Neuronal stem cell (in vitro differentiated cells): ENCODE measurements at regions not wholly inside any gene's neighbourhood (a gene's known extent, or its start where the extent isn't known, plus 50 kb on each side); places are given as distances from the start of the nearest gene placed in this dataset.
A peak's percentile ranks its signal among the peaks of the same experiment; 100 is the strongest.

ENCODE experiments used
- DNase-seq: peaks from one replicate; pipeline ENCODE4 v3.0.0-alpha.2; 2013; ENCODE audit warnings: low spot score
- H2AFZ ChIP-seq: one replicate; pipeline ENCODE4 v1.6.1; 2013; ENCODE audit warnings: mild to moderate bottlenecking, low read length, inconsistent platforms
- H2AK5ac ChIP-seq: 2 replicates; pipeline ENCODE4 v1.6.1; 2013; ENCODE audit warnings: low read depth, mild to moderate bottlenecking, inconsistent platforms, low read length, moderate library complexity, mixed read lengths
- H2BK120ac ChIP-seq: 2 replicates; pipeline ENCODE4 v1.6.1; 2013; ENCODE audit warnings: low read depth, mild to moderate bottlenecking, inconsistent platforms, low read length, moderate library complexity, mixed read lengths
- H2BK12ac ChIP-seq: one replicate; pipeline ENCODE4 v1.6.1; 2013; ENCODE audit warnings: low read length, inconsistent platforms
- H2BK15ac ChIP-seq: 2 replicates; pipeline ENCODE4 v1.6.1; 2013; ENCODE audit warnings: mild to moderate bottlenecking, low read length, inconsistent platforms, mixed read lengths
- H2BK5ac ChIP-seq: one replicate; pipeline ENCODE4 v1.6.1; 2013; ENCODE audit warnings: inconsistent platforms, mild to moderate bottlenecking, low read length, moderate library complexity
- H3K14ac ChIP-seq: one replicate; pipeline ENCODE4 v1.6.1; 2013; ENCODE audit warnings: low read length, inconsistent platforms
- H3K18ac ChIP-seq: 2 replicates; pipeline ENCODE4 v1.6.1; 2013; ENCODE audit warnings: low read length, inconsistent platforms
- H3K23ac ChIP-seq: 2 replicates; pipeline ENCODE4 v1.6.1; 2013; ENCODE audit warnings: low read depth, mild to moderate bottlenecking, mixed read lengths, low read length, inconsistent platforms; ENCODE audit not compliant: poor library complexity
- H3K27ac ChIP-seq: replicated peaks from 3 replicates; pipeline ENCODE4 v1.5.1; 2013; ENCODE audit warnings: low read length, inconsistent platforms
- H3K27me3 ChIP-seq, 3 experiments: 2 replicates each; pipeline ENCODE4 v1.6.1; 2013; ENCODE audit warnings: low read length in 3 of 3, mild to moderate bottlenecking in 2 of 3, inconsistent platforms in 1 of 3, low read depth in 1 of 3, mixed read lengths in 1 of 3, moderate library complexity in 1 of 3; ENCODE audit not compliant: control insufficient read depth in 3 of 3, insufficient read depth in 3 of 3
- H3K36me3 ChIP-seq, 2 donors: replicated peaks in 1 of 2; 2 replicates each; pipeline ENCODE4 v1.6.1; 2013; ENCODE audit warnings: low read length in 2 of 2; ENCODE audit not compliant: control insufficient read depth in 2 of 2, insufficient read depth in 2 of 2
- H3K4ac ChIP-seq: 2 replicates; pipeline ENCODE4 v1.6.1; 2013; ENCODE audit warnings: inconsistent platforms, mild to moderate bottlenecking, low read length, moderate library complexity
- H3K4me1 ChIP-seq, 2 donors: 1 replicate in 1 of 2; 2 replicates in 1 of 2; pipeline ENCODE4 v1.6.1; 2013; ENCODE audit warnings: low read length in 2 of 2, low read depth in 1 of 2; ENCODE audit not compliant: control insufficient read depth in 2 of 2, insufficient read depth in 1 of 2
- H3K4me2 ChIP-seq: one replicate; pipeline ENCODE4 v1.6.1; 2013; ENCODE audit warnings: mild to moderate bottlenecking, low read length, inconsistent platforms; ENCODE audit not compliant: insufficient read depth, poor library complexity, severe bottlenecking
- H3K4me3 ChIP-seq, 2 donors: 2 replicates each; pipeline ENCODE4 v1.5.1; 2013; ENCODE audit warnings: low read length in 2 of 2, mild to moderate bottlenecking in 2 of 2, inconsistent platforms in 1 of 2, moderate library complexity in 1 of 2
- H3K79me1 ChIP-seq: one replicate; pipeline ENCODE4 v1.6.1; 2013; ENCODE audit warnings: low read depth, mild to moderate bottlenecking, inconsistent platforms, low read length, moderate library complexity
- H3K9ac ChIP-seq: one replicate; pipeline ENCODE4 v1.6.1; 2013; ENCODE audit warnings: mild to moderate bottlenecking, low read depth, low read length, inconsistent platforms; ENCODE audit not compliant: poor library complexity
- H3K9me3 ChIP-seq, 2 donors: replicated peaks in 1 of 2; 2 replicates each; pipeline versions ENCODE3 to v1.6.1; 2013; ENCODE audit warnings: low read length in 2 of 2, mild to moderate bottlenecking in 2 of 2, inconsistent platforms in 1 of 2, low read depth in 1 of 2, mixed read lengths in 1 of 2, moderate library complexity in 1 of 2; ENCODE audit not compliant: control insufficient read depth in 2 of 2, insufficient read depth in 1 of 2
- H4K8ac ChIP-seq: one replicate; pipeline ENCODE4 v1.6.1; 2013; ENCODE audit warnings: low read depth, mild to moderate bottlenecking, inconsistent platforms, low read length, moderate library complexity
- H4K91ac ChIP-seq: one replicate; pipeline ENCODE4 v1.6.1; 2013; ENCODE audit warnings: low read length, low read depth, mild to moderate bottlenecking, inconsistent platforms; ENCODE audit not compliant: poor library complexity
- WGBS, 2 donors: extraction: QIAGEN DNeasy Blood & Tissue Kit; methylation state at CpG; one replicate each; pipeline ENCODE4 v1.1.7; 2013; ENCODE audit warnings: missing lambda C conversion rate in 2 of 2, mixed read lengths in 1 of 2; ENCODE audit not compliant: insufficient read length in 2 of 2, insufficient replicate concordance in 1 of 2; ENCODE audit errors: extremely low coverage in 2 of 2; 5-methylcytosine and 5-hydroxymethylcytosine counted together

DNA sequence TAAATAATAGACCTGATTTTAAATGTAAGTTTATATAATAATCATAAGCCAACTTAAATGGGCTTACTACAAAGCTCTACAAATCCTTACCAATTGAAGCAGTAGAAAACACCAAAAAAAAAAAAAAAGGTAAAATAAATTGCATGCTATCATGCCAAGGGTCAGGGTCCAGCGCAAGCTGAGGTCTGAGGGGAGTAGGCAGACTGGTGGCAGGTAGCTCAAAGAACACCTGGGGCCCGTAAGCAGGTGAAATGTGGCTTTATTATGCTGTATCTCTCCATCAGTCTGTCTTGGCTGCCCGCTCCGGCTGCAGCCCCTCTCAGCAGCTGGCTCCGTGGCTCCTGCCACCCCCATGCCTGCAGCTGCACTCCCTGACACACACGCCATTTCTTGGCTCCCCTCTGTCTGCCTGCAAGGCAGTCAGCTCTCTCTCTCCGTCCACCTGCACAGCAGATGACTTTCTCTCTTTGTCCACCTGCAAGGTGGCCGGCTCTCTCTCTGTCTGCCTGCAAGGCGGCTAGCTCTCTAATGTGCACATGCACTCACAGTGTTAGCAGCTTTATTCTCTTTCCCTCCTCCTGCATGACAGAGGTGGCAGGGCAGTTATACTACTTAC lies 209.4 kb upstream of the UGT8 start:
- WGBS, 2 donors, result no CpG with 5 or more reads among the region's 9 CpGs

DNA sequence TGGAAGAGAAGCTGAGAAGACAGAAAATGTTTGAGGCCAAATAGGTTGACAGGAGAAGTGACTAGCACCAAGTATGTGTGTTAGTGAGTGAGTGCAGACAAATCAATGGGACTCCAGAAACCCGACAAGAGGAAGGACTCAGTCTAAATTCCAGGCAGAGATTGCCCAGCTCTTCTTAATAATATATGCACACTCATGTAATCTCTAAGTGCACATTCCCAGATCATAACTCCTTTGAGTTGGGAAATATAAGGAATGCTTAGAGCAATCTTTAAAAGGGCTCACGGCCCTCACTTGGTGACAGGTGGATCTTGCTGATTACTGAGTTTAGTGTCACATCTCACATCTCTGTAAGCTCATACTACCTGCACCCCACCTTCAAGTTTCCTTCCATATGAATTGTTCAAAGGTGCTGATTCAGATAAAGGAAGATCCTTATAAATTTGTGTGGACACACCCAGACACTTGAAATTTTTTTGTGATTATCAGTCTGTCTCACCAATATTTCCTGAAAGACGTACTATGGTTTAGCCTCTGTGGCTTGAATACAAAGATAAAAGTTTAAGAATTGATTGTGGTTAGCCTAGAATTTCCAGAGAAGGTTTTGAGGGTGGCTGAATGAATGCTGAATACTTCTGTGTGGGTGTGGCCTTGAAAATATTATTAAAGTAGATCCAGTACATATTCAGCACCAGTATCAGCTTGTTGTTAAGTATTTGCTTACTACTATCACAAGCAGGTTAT lies 205.1 kb upstream of the UGT8 start:
- H2AFZ ChIP-seq, result no peak overlapping the region
- no peak overlapping the region for H2BK12ac ChIP-seq
- no peak overlapping the region for H3K9ac ChIP-seq
- peaks cover 0 to 4% of the 10 kb centered on the region in 2 donors for H3K9me3 ChIP-seq
- no peak overlapping the region for H4K91ac ChIP-seq
- H2AK5ac ChIP-seq, result no peak overlapping the region
- H3K14ac ChIP-seq, result no peak overlapping the region
- H2BK5ac ChIP-seq, result no peak overlapping the region
- no peaks in the 10 kb centered on the region for H3K79me1 ChIP-seq
- H2BK15ac ChIP-seq, result no peak overlapping the region
- no peaks in the 10 kb centered on the region for H3K4me1 ChIP-seq
- H4K8ac ChIP-seq, result no peak overlapping the region
- no peak overlapping the region for H3K23ac ChIP-seq
- H3K4me2 ChIP-seq, result no peak overlapping the region
- H3K36me3 ChIP-seq, result no peaks in the 10 kb centered on the region
- H3K27ac ChIP-seq, result no peak overlapping the region
- DNase-seq, result no peak
- no peak overlapping the region for H3K18ac ChIP-seq
- H3K27me3 ChIP-seq, result no peaks in the 10 kb centered on the region
- WGBS, 2 donors, result no CpG with 5 or more reads among the region's 3 CpGs
- no peak overlapping the region for H3K4ac ChIP-seq
- no peak overlapping the region for H2BK120ac ChIP-seq
- no peak overlapping the region for H3K4me3 ChIP-seq

More for the DNA sequence above, 209.4 kb upstream of the UGT8 start:
- H3K4me1 ChIP-seq, result no peaks in the 10 kb centered on the region
- no peak overlapping the region for H3K27ac ChIP-seq
- H2AFZ ChIP-seq, result no peak overlapping the region
- no peaks in the 10 kb centered on the region for H3K36me3 ChIP-seq
- no peak overlapping the region for H2BK5ac ChIP-seq
- no peak overlapping the region for H3K4me3 ChIP-seq
- H2AK5ac ChIP-seq, result no peak overlapping the region
- no peak overlapping the region for H2BK15ac ChIP-seq
- H3K14ac ChIP-seq, result no peak overlapping the region
- H4K91ac ChIP-seq, result no peak overlapping the region
- H2BK120ac ChIP-seq, result no peak overlapping the region
- no peak overlapping the region for H4K8ac ChIP-seq
- peaks cover 0 to 4% of the 10 kb centered on the region in 2 donors for H3K9me3 ChIP-seq
- H3K9ac ChIP-seq, result peak overlapping the region; percentile 2
- H3K23ac ChIP-seq, result no peak overlapping the region
- no peaks in the 10 kb centered on the region for H3K79me1 ChIP-seq
- no peak overlapping the region for H2BK12ac ChIP-seq
- H3K27me3 ChIP-seq, result no peaks in the 10 kb centered on the region
- DNase-seq, result no peak
- no peak overlapping the region for H3K4me2 ChIP-seq
- H3K18ac ChIP-seq, result peak overlapping the region; percentile 40
- no peak overlapping the region for H3K4ac ChIP-seq

DNA sequence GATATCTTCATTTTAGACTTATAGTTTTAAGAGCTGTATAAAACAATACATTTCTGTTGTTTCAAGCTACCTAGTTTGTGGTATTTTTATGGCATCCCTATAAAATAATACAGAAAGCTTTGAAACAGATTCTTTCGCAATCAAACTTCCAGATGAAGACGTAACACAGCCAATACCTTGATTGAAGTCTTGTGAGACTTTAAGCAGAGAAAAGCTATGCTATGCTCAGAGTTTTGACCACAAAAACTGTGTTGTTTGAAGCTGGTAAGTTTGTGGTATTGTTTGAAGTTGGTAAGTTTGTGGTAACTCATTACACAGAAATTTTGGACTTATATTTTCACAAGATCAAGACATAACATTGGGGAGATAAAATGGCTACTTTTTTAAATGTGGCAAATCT lies 201.8 kb upstream of the UGT8 start:
- no peak overlapping the region for H3K4me2 ChIP-seq
- no peak for DNase-seq

DNA sequence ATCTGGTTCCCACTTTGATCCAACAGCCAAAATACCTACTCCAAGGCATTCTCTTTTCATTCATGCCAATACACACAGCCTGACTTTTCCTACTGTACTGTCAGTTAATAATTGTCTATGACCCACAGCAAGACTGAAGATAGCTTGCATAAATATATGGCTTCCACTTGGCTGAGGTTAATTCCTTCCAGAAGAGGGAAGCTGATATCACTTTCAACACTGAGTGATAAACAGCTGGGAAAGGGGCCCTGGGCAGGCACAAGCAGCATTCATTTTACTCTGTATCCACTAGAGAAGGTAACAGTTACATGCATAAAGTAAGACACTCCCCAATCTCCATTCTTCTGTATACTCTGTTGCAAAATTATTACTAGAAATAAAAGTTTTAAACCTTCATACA lies 200.2 kb upstream of the UGT8 start:
- Histone ChIP-seq H2BK5ac (no peak overlapping the region), H2BK120ac (no peak overlapping the region), H3K4me3 (no peak overlapping the region), H3K4ac (no peak overlapping the region), H3K27me3 (no peaks in the 10 kb centered on the region), H2AK5ac (no peak overlapping the region), H3K79me1 (no peaks in the 10 kb centered on the region), H2BK15ac (no peak overlapping the region), H3K4me1 (peaks cover 0 to 5% of the 10 kb centered on the region in 2 donors), H2BK12ac (no peak overlapping the region), H3K23ac (no peak overlapping the region), H4K8ac (no peak overlapping the region), H3K27ac (no peak overlapping the region), H2AFZ (no peak overlapping the region), H3K9ac (no peak overlapping the region), H3K9me3 (no peaks in the 10 kb centered on the region), H3K36me3 (no peaks in the 10 kb centered on the region), H3K4me2 (no peak overlapping the region), H3K18ac (no peak overlapping the region), H3K14ac (no peak overlapping the region), H4K91ac (no peak overlapping the region)
- no peak for DNase-seq

More for the DNA sequence above, 201.8 kb upstream of the UGT8 start:
- H2BK5ac ChIP-seq, result no peak overlapping the region
- no peak overlapping the region for H2BK120ac ChIP-seq
- no peak overlapping the region for H3K9ac ChIP-seq
- H4K8ac ChIP-seq, result no peak overlapping the region
- no peaks in the 10 kb centered on the region for H3K79me1 ChIP-seq
- H3K27me3 ChIP-seq, result no peaks in the 10 kb centered on the region
- no peak overlapping the region for H2AFZ ChIP-seq
- H3K18ac ChIP-seq, result no peak overlapping the region
- no peak overlapping the region for H2BK15ac ChIP-seq
- H3K36me3 ChIP-seq, result no peaks in the 10 kb centered on the region
- no peak overlapping the region for H4K91ac ChIP-seq
- no peaks in the 10 kb centered on the region for H3K9me3 ChIP-seq
- H3K23ac ChIP-seq, result no peak overlapping the region
- no peak overlapping the region for H2AK5ac ChIP-seq
- H3K4me3 ChIP-seq, result no peak overlapping the region
- no peak overlapping the region for H3K14ac ChIP-seq
- no peak overlapping the region for H3K27ac ChIP-seq
- no peak overlapping the region for H2BK12ac ChIP-seq
- no peak overlapping the region for H3K4ac ChIP-seq
- peaks cover 0 to 5% of the 10 kb centered on the region in 2 donors for H3K4me1 ChIP-seq
- WGBS, 2 donors, result no CpG with 5 or more reads among the region's 2 CpGs
